H9 (cell line): ENCODE measurements at regions not wholly inside any gene's neighbourhood (a gene's known extent, or its start where the extent isn't known, plus 50 kb on each side); places are given as distances from the start of the nearest gene placed in this dataset.

ENCODE experiments used
- DNase-seq: peaks from one replicate; pipeline ENCODE4 v3.0.0-alpha.2; 2017
- H2AFZ ChIP-seq: one replicate; pipeline ENCODE4 v1.6.1; 2013; ENCODE audit warnings: mild to moderate bottlenecking, low read length, control low read depth, moderate library complexity
- H2AK5ac ChIP-seq: 2 replicates; pipeline ENCODE4 v1.6.1; 2013; ENCODE audit warnings: low read length, control low read depth, mixed read lengths; ENCODE audit not compliant: insufficient read length
- H2BK120ac ChIP-seq: one replicate; pipeline ENCODE4 v1.6.1; 2013; ENCODE audit warnings: low read depth, mild to moderate bottlenecking, low read length, control low read depth, inconsistent platforms; ENCODE audit not compliant: poor library complexity, severe bottlenecking
- H2BK12ac ChIP-seq: 2 replicates; pipeline ENCODE4 v1.6.1; 2013; ENCODE audit warnings: low read length, control low read depth, mixed read lengths, low read depth; ENCODE audit not compliant: insufficient read length
- H2BK15ac ChIP-seq: 2 replicates; pipeline ENCODE4 v1.6.1; 2013; ENCODE audit warnings: low read depth, low read length, control low read depth
- H2BK20ac ChIP-seq: one replicate; pipeline ENCODE4 v1.6.1; 2013; ENCODE audit warnings: low read depth, mild to moderate bottlenecking, low read length, control low read depth, inconsistent platforms; ENCODE audit not compliant: poor library complexity, severe bottlenecking
- H2BK5ac ChIP-seq: 2 replicates; pipeline ENCODE4 v1.6.1; 2013; ENCODE audit warnings: low read length, control low read depth, mixed read lengths; ENCODE audit not compliant: insufficient read length
- H3K14ac ChIP-seq: 2 replicates; pipeline ENCODE4 v1.6.1; 2013; ENCODE audit warnings: low read length, control low read depth; ENCODE audit not compliant: insufficient read depth
- H3K18ac ChIP-seq: 2 replicates; pipeline ENCODE4 v1.6.1; 2013; ENCODE audit warnings: low read depth, mild to moderate bottlenecking, mixed read lengths, low read length, control low read depth; ENCODE audit not compliant: insufficient read length
- H3K23ac ChIP-seq: 2 replicates; pipeline ENCODE4 v1.6.1; 2013; ENCODE audit warnings: low read length, control low read depth, mixed read lengths, low read depth; ENCODE audit not compliant: insufficient read length
- H3K23me2 ChIP-seq: 2 replicates; pipeline ENCODE4 v1.6.1; 2013; ENCODE audit warnings: low read depth, mild to moderate bottlenecking, mixed read lengths, low read length, control low read depth; ENCODE audit not compliant: insufficient read length, poor library complexity, severe bottlenecking
- H3K27ac ChIP-seq: 2 replicates; pipeline ENCODE4 v1.5.1; 2013; ENCODE audit warnings: low read length, control low read depth, mixed read lengths, low read depth; ENCODE audit not compliant: insufficient read length
- H3K27me3 ChIP-seq: 2 replicates; pipeline ENCODE4 v1.6.1; 2013; ENCODE audit warnings: low read length, control low read depth, inconsistent platforms; ENCODE audit not compliant: insufficient read depth
- H3K4ac ChIP-seq: 2 replicates; pipeline ENCODE4 v1.6.1; 2013; ENCODE audit warnings: low read depth, mild to moderate bottlenecking, control low read depth, inconsistent platforms, low read length, moderate library complexity
- H3K4me1 ChIP-seq: 2 replicates; pipeline ENCODE4 v1.6.1; 2013; ENCODE audit warnings: low read length, control low read depth, inconsistent platforms; ENCODE audit not compliant: insufficient read depth
- H3K4me2 ChIP-seq: 2 replicates; pipeline ENCODE4 v1.6.1; 2013; ENCODE audit warnings: low read length, control low read depth, mixed read lengths; ENCODE audit not compliant: insufficient read length, insufficient read depth
- H3K56ac ChIP-seq: 2 replicates; pipeline ENCODE4 v1.6.1; 2013; ENCODE audit warnings: low read depth, mild to moderate bottlenecking, mixed read lengths, low read length, control low read depth; ENCODE audit not compliant: insufficient read length
- H3K79me1 ChIP-seq: 2 replicates; pipeline ENCODE4 v1.6.1; 2013; ENCODE audit warnings: low read depth, mild to moderate bottlenecking, moderate library complexity, low read length, control low read depth, inconsistent platforms; ENCODE audit not compliant: insufficient read depth, poor library complexity, severe bottlenecking
- H3K79me2 ChIP-seq: 2 replicates; pipeline ENCODE4 v1.6.1; 2013; ENCODE audit warnings: low read length, control low read depth, inconsistent platforms; ENCODE audit not compliant: insufficient read depth
- H3K9ac ChIP-seq: 2 replicates; pipeline ENCODE4 v1.6.1; 2013; ENCODE audit warnings: low read length, control low read depth, mixed read lengths; ENCODE audit not compliant: insufficient read length; ENCODE audit errors: extremely low read depth
- H3K9me3 ChIP-seq: one replicate; pipeline ENCODE4 v1.6.1; 2013; ENCODE audit warnings: low read depth, low read length, inconsistent platforms; ENCODE audit not compliant: control insufficient read depth
- H3T11ph ChIP-seq: one replicate; pipeline ENCODE4 v1.6.1; 2013; ENCODE audit warnings: mild to moderate bottlenecking, low read length, control low read depth, inconsistent platforms
- H4K20me1 ChIP-seq: one replicate; pipeline ENCODE4 v1.6.1; 2013; ENCODE audit not compliant: control insufficient read depth, insufficient read length, insufficient read depth
- H4K5ac ChIP-seq: 2 replicates; pipeline ENCODE4 v1.6.1; 2013; ENCODE audit warnings: low read depth, mild to moderate bottlenecking, mixed read lengths, low read length, control low read depth; ENCODE audit not compliant: insufficient read length
- H4K8ac ChIP-seq: replicated peaks from 2 replicates; pipeline ENCODE4 v1.6.1; 2013; ENCODE audit warnings: low read length, control low read depth, mixed read lengths, low read depth; ENCODE audit not compliant: insufficient read length
- H4K91ac ChIP-seq: 2 replicates; pipeline ENCODE4 v1.6.1; 2013; ENCODE audit warnings: low read depth, mild to moderate bottlenecking, moderate library complexity, mixed read lengths, low read length, control low read depth; ENCODE audit not compliant: insufficient read length
- H3K27ac Mint-ChIP-seq, 3 experiments: 2 replicates in 2 of 3; 3 replicates in 1 of 3; pipeline ENCODE4 v1.8.0; 2020 to 2021; ENCODE audit warnings: mixed read lengths in 3 of 3, mild to moderate bottlenecking in 1 of 3, moderate library complexity in 1 of 3
- H3K27me3 Mint-ChIP-seq: 2 replicates; pipeline ENCODE4 v1.8.0; 2021; ENCODE audit warnings: low read depth, mild to moderate bottlenecking, moderate library complexity, mixed read lengths
- H3K36me3 Mint-ChIP-seq, 3 experiments: 2 replicates in 2 of 3; 3 replicates in 1 of 3; pipeline ENCODE4 v1.8.0; 2020 to 2021; ENCODE audit warnings: low read depth in 3 of 3, mixed read lengths in 3 of 3; ENCODE audit not compliant: insufficient read depth in 1 of 3
- H3K4me1 Mint-ChIP-seq, 2 experiments: 2 replicates each; pipeline ENCODE4 v1.8.0; 2020; ENCODE audit warnings: mixed read lengths in 2 of 2
- H3K4me3 Mint-ChIP-seq, 2 experiments: 2 replicates in 1 of 2; 3 replicates in 1 of 2; pipeline ENCODE4 v1.8.0; 2020 to 2021; ENCODE audit warnings: mild to moderate bottlenecking in 2 of 2, mixed read lengths in 2 of 2, moderate library complexity in 1 of 2
- H3K9me3 Mint-ChIP-seq, 2 experiments: 2 replicates in 1 of 2; 3 replicates in 1 of 2; pipeline ENCODE4 v1.8.0; 2020; ENCODE audit warnings: mild to moderate bottlenecking in 2 of 2, mixed read lengths in 2 of 2, moderate library complexity in 1 of 2
- CTCF ChIP-seq: fragments of 200-600 bp; sonication (generic); conservative IDR thresholded peaks from 3 replicates; pipeline ENCODE4 v1.8.0; 2021; ENCODE audit warnings: antibody characterized with exemption, mild to moderate bottlenecking
- WGBS: extraction: QIAGEN DNeasy Blood & Tissue Kit; methylation state at CpG from one replicate; pipeline ENCODE4 v1.1.7; 2013; ENCODE audit warnings: missing lambda C conversion rate, low lambda C conversion rate, mixed read lengths; ENCODE audit not compliant: insufficient read length; ENCODE audit errors: extremely low coverage; 5-methylcytosine and 5-hydroxymethylcytosine counted together

GRCh38 chr1:14539953-14540563 lies 58.4 kb upstream of the KAZN start:
- Histone ChIP-seq H2BK15ac (no peak overlapping the region), H3K18ac (no peak overlapping the region), H3K4ac (no peak overlapping the region), H2BK20ac (no peak overlapping the region), H3K27me3 (no peaks in the 10 kb centered on the region), H3K79me2 (no peaks in the 10 kb centered on the region), H4K5ac (no peak overlapping the region), H4K20me1 (no peaks in the 10 kb centered on the region), H3T11ph (no peak overlapping the region), H3K9ac (no peak overlapping the region), H2AFZ (no peak overlapping the region), H3K23ac (no peak overlapping the region), H3K79me1 (no peaks in the 10 kb centered on the region), H3K27ac (no peak overlapping the region), H3K4me1 (0 out of 2 replicates have a peak, but pooled peaks cover 3% of the 10 kb centered on the region), H3K4me2 (no peak overlapping the region), H2AK5ac (no peak overlapping the region), H3K14ac (no peak overlapping the region), H4K91ac (no peak overlapping the region), H2BK12ac (no peak overlapping the region), H4K8ac (no peak overlapping the region), H2BK120ac (no peak overlapping the region), H3K56ac (no peak overlapping the region), H3K23me2 (no peaks in the 10 kb centered on the region), H3K9me3 (no peaks in the 10 kb centered on the region), H2BK5ac (no peak overlapping the region)
- Mint-ChIP-seq H3K36me3 (peaks cover 0 to 2% (median 0%) of the 10 kb centered on the region in 3 experiments; a peak in 2 of 7 replicates), H3K4me1 (peaks cover 15 to 18% of the 10 kb centered on the region in 2 experiments; a peak in 3 of 4 replicates), H3K4me3 (no peak overlapping the region), H3K27ac (no peak overlapping the region), H3K27me3 (peaks cover 5% of the 10 kb centered on the region), H3K9me3 (0 out of 5 replicates have a peak, but pooled peaks cover 0 to 4% of the 10 kb centered on the region in 2 experiments)
- no CpG with 5 or more reads among the region's 9 CpGs for WGBS
- no peak for DNase-seq
- no peak for TF ChIP-seq CTCF
